Transverse colon (tissue), 4 donors: ENCODE measurements at regions not wholly inside any gene's neighbourhood (a gene's known extent, or its start where the extent isn't known, plus 50 kb on each side); places are given as distances from the start of the nearest gene placed in this dataset.

Source experiments
- CTCF ChIP-seq, 5 experiments: fragments of 200-600 bp in 3 of 5; fragments of 450-650 bp in 2 of 5; sonication (generic) in 3 of 5; IDR thresholded peaks; 1 replicate in 2 of 5; 2 replicates in 3 of 5; pipeline ENCODE4 v1.5.1; 2016 to 2017; ENCODE audit warnings: antibody characterized with exemption in 5 of 5, inconsistent platforms in 3 of 5, mild to moderate bottlenecking in 2 of 5, moderate library complexity in 1 of 5
- EP300 ChIP-seq: sonication (generic); formaldehyde crosslinking; IDR thresholded peaks from one replicate; pipeline ENCODE4 v1.6.1; 2017; ENCODE audit warnings: antibody characterized with exemption, low read depth
- POLR2AphosphoS5 ChIP-seq, 3 donors: sonication (generic); formaldehyde crosslinking; IDR thresholded peaks; one replicate each; pipeline ENCODE4 v1.6.1; 2016; ENCODE audit warnings: antibody characterized with exemption in 3 of 3

- no peak for TF ChIP-seq POLR2AphosphoS5 (IDR thresholded peaks at IDR 0.05)
- TF ChIP-seq CTCF (IDR thresholded peaks at IDR 0.05): no peak
- no peak for TF ChIP-seq EP300
Observed at GRCh38 chr11:44507491-44507890, 58.0 kb upstream of the CD82 start.
